SK-N-SH treated with all-trans-retinoic acid at 6 μM for 48 hours (cell line): ENCODE measurements at regions not wholly inside any gene's neighbourhood (a gene's known extent, or its start where the extent isn't known, plus 50 kb on each side); places are given as distances from the start of the nearest gene placed in this dataset.

Experiments used
- ATAC-seq: fragments of 200-7000 bp; cut with Tn5 transposase; 3 replicates; pipeline ENCODE4 v1.9.1; 2020; ENCODE audit warnings: mild to moderate bottlenecking, moderate library complexity
- ARNTL ChIP-seq: fragments of 450-650 bp; formaldehyde crosslinking; IDR thresholded peaks from 2 replicates; pipeline ENCODE4 v1.5.0; 2020; ENCODE audit warnings: low read depth, mild to moderate bottlenecking, moderate library complexity, borderline replicate concordance
- BACH2 ChIP-seq: fragments of 250-450 bp; sonication (Bioruptor Pico); IDR thresholded peaks from 2 replicates; pipeline ENCODE4 v1.9.0; 2021; ENCODE audit warnings: mild to moderate bottlenecking, borderline replicate concordance
- CREB5 ChIP-seq: fragments of 250-450 bp; sonication (Bioruptor Pico); IDR thresholded peaks from 2 replicates; pipeline ENCODE4 v1.5.1; 2020; ENCODE audit warnings: low read depth, mild to moderate bottlenecking, moderate library complexity
- CSDC2 ChIP-seq: fragments of 250-450 bp; sonication (Bioruptor Pico); IDR thresholded peaks from 2 replicates; pipeline ENCODE4 v1.5.0; 2020; ENCODE audit warnings: mild to moderate bottlenecking, moderate library complexity
- CSRNP3 ChIP-seq: fragments of 250-450 bp; sonication (Bioruptor Pico); IDR thresholded peaks from 2 replicates; pipeline ENCODE4 v1.5.1; 2021; ENCODE audit warnings: mild to moderate bottlenecking, moderate library complexity
- ESRRG ChIP-seq: fragments of 250-450 bp; sonication (Bioruptor Pico); IDR thresholded peaks from 2 replicates; pipeline ENCODE4 v1.6.1; 2021; ENCODE audit warnings: mild to moderate bottlenecking
- ISL1 ChIP-seq: fragments of 250-450 bp; sonication (Bioruptor Pico); IDR thresholded peaks from 2 replicates; pipeline ENCODE4 v2.1.2; 2022; ENCODE audit warnings: mild to moderate bottlenecking, moderate library complexity
- OSR1 ChIP-seq: fragments of 250-450 bp; sonication (Bioruptor Pico); IDR thresholded peaks from 2 replicates; pipeline ENCODE4 v1.8.0; 2022; ENCODE audit warnings: moderate library complexity, mild to moderate bottlenecking, inconsistent platforms
- PATZ1 ChIP-seq: fragments of 250-450 bp; sonication (Bioruptor Pico); IDR thresholded peaks from 2 replicates; pipeline ENCODE4 v1.8.0; 2020; ENCODE audit warnings: mild to moderate bottlenecking, moderate library complexity, borderline replicate concordance
- POU6F1 ChIP-seq: fragments of 250-450 bp; sonication (Bioruptor Pico); IDR thresholded peaks from 2 replicates; pipeline ENCODE4 v1.8.0; 2021; ENCODE audit warnings: low read depth, mild to moderate bottlenecking, moderate library complexity, borderline replicate concordance
- PPARA ChIP-seq: fragments of 250-450 bp; sonication (Bioruptor Pico); IDR thresholded peaks from 2 replicates; pipeline ENCODE4 v1.5.0; 2020; ENCODE audit warnings: mild to moderate bottlenecking, borderline replicate concordance
- SNAI2 ChIP-seq: fragments of 250-450 bp; sonication (Bioruptor Pico); IDR thresholded peaks from 2 replicates; pipeline ENCODE4 v1.5.0; 2020; ENCODE audit warnings: mild to moderate bottlenecking, moderate library complexity
- TCF4 ChIP-seq: fragments of 250-450 bp; sonication (Bioruptor Pico); IDR thresholded peaks from 2 replicates; pipeline ENCODE4 v1.8.0; 2021; ENCODE audit warnings: mild to moderate bottlenecking, moderate library complexity, borderline replicate concordance
- TOX ChIP-seq: fragments of 250-450 bp; sonication (Bioruptor Pico); IDR thresholded peaks from 2 replicates; pipeline ENCODE4 v1.8.0; 2021; ENCODE audit warnings: mild to moderate bottlenecking, moderate library complexity, borderline replicate concordance
- TSHZ2 ChIP-seq: fragments of 250-450 bp; sonication (Bioruptor Pico); IDR thresholded peaks from 2 replicates; pipeline ENCODE4 v1.5.0; 2020; ENCODE audit warnings: mild to moderate bottlenecking, moderate library complexity
- ZFP3 ChIP-seq: fragments of 250-450 bp; sonication (Bioruptor Pico); IDR thresholded peaks from 2 replicates; pipeline ENCODE4 v1.5.0; 2020; ENCODE audit warnings: mild to moderate bottlenecking, moderate library complexity
- ZFP30 ChIP-seq: fragments of 450-650 bp; formaldehyde crosslinking; IDR thresholded peaks from 2 replicates; pipeline ENCODE4 v1.5.0; 2022; ENCODE audit warnings: mild to moderate bottlenecking, moderate library complexity
- ZNF565 ChIP-seq: fragments of 450-650 bp; formaldehyde crosslinking; conservative IDR thresholded peaks from 2 replicates; pipeline ENCODE4 v1.5.0; 2020; ENCODE audit warnings: low read depth, mild to moderate bottlenecking, moderate library complexity
- ZNF70 ChIP-seq: fragments of 450-650 bp; formaldehyde crosslinking; IDR thresholded peaks from 2 replicates; pipeline ENCODE4 v1.5.0; 2020; ENCODE audit warnings: mild to moderate bottlenecking, moderate library complexity
- ZNF8 ChIP-seq: fragments of 450-650 bp; formaldehyde crosslinking; IDR thresholded peaks from 2 replicates; pipeline ENCODE4 v1.5.0; 2020; ENCODE audit warnings: mild to moderate bottlenecking, moderate library complexity

- no peak for ATAC-seq
- TF ChIP-seq CSRNP3 (CRISPR knock-in tag) (no peak), ZFP30 (no peak), ZNF8 (no peak)
These were observed 605.4 kb upstream of the SLC35B3 start for GRCh38 chr6:9040718-9041117.

GRCh38 chr6:9039258-9039657 is 603.9 kb upstream of the SLC35B3 start:
- TF ChIP-seq TOX (CRISPR knock-in tag) (no peak), ZNF8 (no peak), CSDC2 (no peak), ZNF565 (no peak), OSR1 (CRISPR knock-in tag) (no peak), ARNTL (CRISPR knock-in tag) (no peak), TSHZ2 (no peak), BACH2 (CRISPR knock-in tag) (no peak), ZNF70 (CRISPR knock-in tag) (no peak), ISL1 (CRISPR knock-in tag) (no peak), ESRRG (no peak)
- peak; percentile 51; the same call in 1 of the 3 replicates for ATAC-seq

- no peak for TF ChIP-seq ZFP30
- no peak for TF ChIP-seq CREB5
- TF ChIP-seq SNAI2: no peak
- TF ChIP-seq ZFP3 (CRISPR knock-in tag): no peak
- no peak for TF ChIP-seq CSRNP3 (CRISPR knock-in tag)
- TF ChIP-seq PPARA (CRISPR knock-in tag): no peak
- TF ChIP-seq ZNF8: no peak
- TF ChIP-seq ISL1 (CRISPR knock-in tag): no peak
- no peak for TF ChIP-seq PATZ1
- TF ChIP-seq ZNF70 (CRISPR knock-in tag): no peak
- ATAC-seq: no peak
These were observed 592.7 kb upstream of the SLC35B3 start for GRCh38 chr6:9028086-9028485.

- no peak for ATAC-seq
- no peak for TF ChIP-seq TCF4 (CRISPR knock-in tag)
- TF ChIP-seq TOX (CRISPR knock-in tag): no peak
These were observed 590.5 kb upstream of the SLC35B3 start for GRCh38 chr6:9025796-9026394.

GRCh38 chr6:9025228-9025627 is 589.9 kb upstream of the SLC35B3 start:
- no peak for ATAC-seq
- no peak for TF ChIP-seq TCF4 (CRISPR knock-in tag)
- no peak for TF ChIP-seq ESRRG
- no peak for TF ChIP-seq CSRNP3 (CRISPR knock-in tag)
- TF ChIP-seq OSR1 (CRISPR knock-in tag): no peak
- TF ChIP-seq ZNF565: no peak
- TF ChIP-seq ZFP30: no peak
- TF ChIP-seq PATZ1: no peak
- no peak for TF ChIP-seq POU6F1 (CRISPR knock-in tag)
